Myocyte (in vitro differentiated cells): ENCODE measurements at regions not wholly inside any gene's neighbourhood (a gene's known extent, or its start where the extent isn't known, plus 50 kb on each side); places are given as distances from the start of the nearest gene placed in this dataset.
A peak's percentile ranks its signal among the peaks of the same experiment; 100 is the strongest.

Experiments used
- DNase-seq: peaks from one replicate; pipeline ENCODE4 v3.0.0-alpha.2; 2012; ENCODE audit warnings: low read depth

DNA sequence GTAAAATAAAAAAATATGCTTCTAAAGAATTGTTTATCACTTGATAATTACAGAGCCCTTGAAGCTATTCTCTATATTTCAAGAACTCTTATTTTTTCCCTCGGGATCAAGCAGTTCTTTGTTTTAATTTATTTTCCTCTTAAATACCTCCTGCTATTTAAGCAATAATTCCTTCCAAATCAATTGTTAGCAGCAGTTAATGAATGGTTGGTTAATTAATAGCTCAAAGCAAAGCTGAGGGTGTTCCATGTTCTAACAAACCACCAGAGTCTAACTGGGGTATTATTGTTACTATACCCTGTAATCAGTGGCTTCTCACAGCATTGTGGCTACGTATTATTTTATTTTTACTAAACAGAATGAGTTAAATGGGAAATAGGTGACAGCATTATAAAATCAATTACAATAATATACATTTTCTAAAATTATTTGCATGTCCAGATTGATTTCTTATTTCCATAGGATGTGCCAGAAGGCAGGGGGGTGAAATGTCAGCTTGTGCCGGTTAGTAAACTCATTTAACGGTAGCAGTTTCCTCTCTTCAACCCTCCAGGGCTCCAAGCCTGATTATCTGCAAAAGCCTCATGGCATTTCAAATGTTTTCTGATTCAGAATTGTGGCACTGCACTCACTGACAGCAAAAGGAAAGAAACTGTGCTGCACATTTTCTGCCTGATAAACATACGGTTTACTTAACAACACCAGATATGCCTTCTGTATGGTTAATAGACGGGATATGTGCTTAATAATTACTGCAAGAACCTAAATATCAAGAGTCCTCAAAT, 286.9 kb upstream of the EMCN start:
- no peak for DNase-seq

DNA sequence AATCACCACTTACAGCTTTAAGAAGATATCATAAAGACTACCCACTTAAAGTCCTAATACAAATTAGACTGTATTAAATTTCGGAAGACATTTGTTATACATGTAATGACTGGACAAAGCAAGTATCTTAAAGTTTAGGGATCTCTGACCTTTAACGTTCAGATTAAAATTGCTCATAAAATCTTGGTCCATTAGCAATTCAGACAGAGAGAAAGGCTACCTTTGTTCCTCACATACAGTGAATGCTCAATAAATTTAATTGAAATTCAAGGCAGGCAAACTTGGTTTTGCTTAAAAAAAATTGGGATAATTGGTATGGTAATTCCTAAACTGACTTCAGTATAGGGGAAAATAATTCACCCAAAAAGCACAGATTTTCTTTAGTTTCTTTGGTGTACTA, 285.9 kb upstream of the EMCN start:
- DNase-seq, result no peak

DNA sequence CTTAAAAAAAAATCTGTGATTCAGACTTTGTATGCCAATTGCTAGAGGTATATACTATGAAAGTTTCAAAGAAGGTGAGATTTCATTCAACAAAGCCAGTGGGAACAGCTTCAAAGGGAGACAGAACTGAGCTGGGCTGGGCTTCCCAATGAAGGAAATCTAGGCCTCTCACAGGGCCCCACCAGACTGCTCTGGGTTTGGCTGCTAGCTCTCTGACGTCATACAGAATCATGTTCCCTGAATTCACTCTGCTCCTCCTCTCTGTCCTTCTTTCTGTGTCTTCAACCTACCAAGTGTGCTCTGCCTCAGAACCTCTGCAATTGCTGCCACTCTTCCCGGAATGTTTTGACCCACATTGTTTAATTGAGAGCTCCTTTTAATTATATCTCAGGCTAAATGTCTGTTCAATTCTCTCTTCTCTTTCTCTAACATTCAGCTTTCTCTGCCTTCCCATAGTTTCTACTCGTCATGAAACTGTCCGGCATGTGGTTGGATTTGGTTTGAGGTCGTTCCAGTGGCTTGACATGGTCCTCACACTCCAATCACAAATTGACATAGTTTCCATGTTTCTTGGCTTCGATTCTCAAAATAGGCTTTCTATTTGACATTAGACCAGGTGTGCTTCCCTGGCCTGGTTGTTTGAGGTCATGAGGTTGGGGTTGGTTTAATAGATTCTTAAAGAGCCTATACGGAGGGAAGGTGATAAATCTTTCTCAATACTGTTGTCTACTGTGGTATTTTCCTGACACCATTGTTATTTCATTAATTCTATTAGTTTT, 282.1 kb upstream of the EMCN start:
- peak; percentile 20 for DNase-seq

DNA sequence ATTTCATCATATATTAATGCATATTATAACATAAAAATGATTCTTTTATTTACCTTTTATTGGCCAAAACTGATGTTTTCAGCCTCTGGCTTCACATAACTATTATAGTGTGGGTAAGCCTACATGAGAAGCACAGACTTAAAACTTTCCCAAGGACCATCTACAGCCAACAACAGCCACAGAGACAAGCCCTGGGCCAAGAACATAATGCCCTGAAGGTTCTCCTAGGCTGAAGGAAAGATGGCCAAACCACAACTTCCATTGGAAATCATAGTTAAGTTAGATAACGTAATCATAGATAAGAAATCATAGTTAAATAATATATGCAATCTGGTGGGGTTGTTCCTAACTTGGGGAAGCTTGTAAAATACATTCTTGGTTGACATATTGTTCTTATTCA, 280.0 kb upstream of the EMCN start:
- no peak for DNase-seq

DNA sequence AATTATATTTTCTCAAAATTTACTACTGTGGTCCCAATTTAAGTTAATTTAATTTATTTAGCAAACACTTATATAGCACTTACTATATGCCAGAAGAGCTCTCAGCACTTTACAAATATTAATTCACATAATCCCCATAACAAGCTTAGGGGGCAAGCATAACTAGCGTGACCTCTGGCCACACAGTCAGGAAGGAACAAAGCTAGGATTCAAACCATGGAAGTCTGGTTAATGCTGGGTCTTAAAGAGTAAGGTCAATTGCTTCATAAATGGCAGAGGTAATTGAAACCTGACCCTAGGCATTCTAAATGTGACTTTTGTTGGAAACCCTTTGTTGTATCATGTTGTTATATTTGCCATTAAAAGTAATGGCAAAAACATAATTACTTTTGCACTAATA, 279.5 kb upstream of the EMCN start:
- DNase-seq, result no peak

DNA sequence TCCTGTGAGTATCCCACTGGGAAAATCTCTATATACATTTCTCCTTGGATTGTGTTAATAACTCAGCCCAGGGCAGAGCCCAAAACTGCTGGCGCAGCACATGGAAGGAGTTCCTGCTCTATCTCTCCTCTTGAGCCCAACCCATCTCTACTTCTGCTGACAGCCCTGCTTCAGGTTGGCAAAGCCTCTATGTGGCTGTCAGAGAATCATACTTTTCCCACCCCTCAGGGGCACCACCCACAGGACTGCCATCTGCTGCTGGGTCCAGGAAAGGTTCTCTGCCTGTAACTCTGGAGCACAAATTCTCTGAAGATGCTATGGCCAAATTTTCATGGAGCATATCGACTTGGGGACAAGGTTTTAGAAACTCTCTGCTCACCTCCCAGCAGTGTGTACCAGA, 278.5 kb upstream of the EMCN start:
- DNase-seq, result no peak

DNA sequence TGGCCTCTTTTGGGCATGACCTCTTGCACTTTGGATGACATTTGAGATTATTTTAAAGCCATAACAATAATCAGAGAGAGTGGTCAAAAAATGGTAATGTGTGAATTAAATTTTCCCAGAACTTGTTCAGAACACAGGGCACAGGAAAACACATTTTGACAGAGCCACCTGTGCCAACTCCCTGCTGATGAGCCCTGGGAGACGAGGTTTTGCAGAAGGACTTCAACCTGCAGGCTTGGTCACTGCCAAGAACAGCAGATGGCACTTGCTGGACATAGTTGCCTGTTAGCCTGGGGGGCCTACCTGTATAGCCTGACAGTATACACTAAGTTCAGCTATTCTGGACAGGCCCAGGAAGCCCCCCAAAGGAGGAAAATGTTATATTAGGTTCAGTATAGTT, 277.8 kb upstream of the EMCN start:
- DNase-seq, result no peak

DNA sequence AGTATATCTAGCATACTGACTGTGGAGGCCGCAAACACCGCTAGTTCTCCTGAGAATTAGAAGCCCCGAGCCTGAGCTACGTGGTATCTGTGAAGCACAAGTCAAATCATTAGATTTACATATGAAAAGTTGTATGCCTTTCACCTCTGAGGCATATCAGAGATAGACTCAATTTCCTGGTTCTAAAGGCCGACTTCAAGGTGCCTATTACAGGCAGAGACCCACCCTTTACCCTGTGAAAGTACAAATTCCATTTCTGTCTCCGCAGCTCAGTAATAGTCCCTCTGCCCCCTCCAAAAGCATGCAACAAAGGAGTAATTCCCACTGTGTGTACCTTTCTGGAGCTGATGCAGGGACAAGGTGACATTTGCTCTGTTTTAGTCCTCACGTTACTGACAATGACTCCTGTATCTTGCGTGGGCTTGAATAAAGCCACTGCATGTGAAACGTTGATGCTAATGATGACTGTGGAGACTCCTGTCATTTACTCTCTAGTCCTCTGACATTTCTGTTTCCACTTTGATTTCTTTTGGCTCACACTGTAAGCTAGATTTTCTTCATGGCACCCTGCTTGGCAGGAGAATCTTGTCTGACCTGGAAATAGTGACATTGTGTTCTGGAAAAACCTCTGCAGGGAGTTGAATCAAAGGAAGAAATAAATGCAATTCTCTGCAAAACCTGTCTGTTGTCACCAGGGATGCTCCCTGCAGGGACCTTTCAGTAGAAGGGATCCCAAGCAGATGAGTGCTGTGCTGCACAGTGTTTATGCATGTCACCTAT, 273.2 kb upstream of the EMCN start:
- no peak for DNase-seq

DNA sequence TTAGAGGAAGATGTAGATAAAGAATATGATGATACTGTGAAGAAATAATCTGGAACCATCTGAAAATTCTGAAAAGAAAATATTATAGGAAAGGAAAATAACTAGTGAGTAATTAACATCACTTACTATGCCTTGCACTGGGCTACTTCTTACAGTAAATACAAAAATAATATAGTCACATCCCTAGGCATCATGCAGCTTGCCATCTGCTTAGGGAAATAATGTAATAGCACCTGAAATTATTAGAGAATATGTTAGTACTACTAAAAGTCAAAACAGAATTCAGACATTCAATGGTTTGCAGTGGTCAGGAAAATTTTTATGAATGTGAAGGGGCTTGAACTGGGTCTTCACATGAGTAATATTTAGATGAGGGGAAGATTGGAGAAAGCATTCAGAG, 272.2 kb upstream of the EMCN start:
- no peak for DNase-seq

DNA sequence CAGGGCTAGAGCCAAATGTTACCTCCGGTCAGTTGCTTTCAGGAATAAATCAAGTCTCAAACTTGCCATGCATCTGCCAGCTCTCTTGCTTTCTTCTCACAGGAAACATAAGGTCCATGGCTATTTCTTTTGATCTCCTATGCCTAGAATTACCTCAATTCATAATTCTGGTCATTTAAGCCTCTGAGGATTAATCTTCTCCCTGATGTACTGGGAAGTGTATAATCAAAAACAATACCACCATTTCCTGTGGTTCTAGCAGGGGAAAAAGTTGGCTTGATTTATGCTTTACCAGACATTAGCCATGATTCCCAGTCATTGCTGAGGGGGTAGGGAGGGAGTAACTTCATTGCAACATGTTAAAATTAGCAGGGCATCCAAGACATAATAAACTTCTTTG, 268.7 kb upstream of the EMCN start:
- no peak for DNase-seq

DNA sequence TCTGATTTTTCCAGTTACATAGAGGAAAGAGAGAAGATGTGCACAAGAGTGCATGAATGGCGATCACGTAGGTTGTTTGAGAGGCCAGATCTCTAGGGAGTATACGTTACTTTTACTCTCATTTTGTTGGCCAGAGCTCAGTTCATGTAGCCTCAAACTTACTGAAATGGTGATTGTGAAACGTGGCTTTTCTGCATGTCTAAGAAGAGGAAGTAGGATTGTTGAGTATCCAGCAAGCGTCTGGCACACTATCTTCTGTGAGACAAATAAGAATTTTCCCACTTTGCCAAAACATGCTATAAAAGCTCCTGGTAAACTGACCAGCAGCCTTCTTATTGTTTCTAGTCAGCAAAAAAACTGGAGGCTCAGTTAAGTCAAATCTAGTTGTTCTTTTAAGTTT, 264.5 kb upstream of the EMCN start:
- DNase-seq, result no peak

DNA sequence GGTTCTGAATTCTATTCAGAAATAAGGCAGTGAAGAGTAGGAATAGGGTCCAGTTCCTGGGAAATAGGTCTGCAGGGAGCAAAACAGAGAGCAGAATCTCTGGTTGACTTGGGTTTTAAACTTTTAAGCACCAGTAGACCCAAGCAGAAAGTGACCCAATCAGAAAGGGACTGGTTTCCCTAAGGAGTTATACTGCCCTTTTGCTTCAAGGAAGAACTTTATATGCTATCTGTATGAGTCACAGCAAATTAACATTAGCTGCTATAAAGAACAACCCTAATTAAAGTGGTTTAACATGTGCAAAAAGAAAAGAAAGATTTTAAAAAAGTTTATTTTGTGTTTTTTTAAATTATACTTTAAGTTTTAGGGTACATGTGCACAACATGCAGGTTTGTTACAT, 263.6 kb upstream of the EMCN start:
- DNase-seq, result no peak

DNA sequence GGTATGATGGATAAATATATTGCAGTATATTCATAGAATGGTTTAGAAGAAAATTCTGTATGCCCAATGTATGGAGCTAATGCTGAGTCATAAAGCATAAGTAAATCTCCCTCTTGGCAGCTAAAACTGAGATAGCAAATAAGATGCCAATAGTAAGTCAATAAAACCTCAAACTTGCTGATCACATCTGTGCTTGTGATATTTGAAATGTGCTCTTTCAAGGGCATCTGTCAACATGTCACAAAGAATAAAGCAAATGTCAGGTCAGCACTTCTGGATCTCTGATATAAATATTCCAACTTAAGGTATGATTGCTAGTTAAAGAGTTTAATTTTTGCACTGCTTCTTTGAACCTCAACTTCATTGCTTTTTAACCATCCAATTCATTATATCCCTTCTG, 262.3 kb upstream of the EMCN start:
- no peak for DNase-seq

DNA sequence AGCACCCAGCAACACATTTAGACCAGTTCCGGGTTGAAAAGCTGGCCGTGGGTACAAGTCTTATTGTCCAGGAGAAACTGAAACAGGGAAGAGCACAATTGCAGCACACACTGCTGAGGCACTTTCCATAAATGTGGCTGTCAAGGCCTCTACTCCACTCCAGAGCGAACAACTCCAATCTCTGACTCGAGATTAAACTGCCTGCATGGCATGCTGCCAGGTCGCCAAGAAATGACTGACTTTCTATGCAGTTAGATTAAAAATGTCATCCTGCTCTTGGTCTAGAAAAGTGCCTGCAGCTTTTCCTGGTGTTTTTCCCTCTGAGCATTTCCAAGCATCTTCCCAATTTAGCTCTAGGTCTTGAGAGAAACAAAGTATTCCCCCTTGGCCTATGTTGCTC, 260.6 kb upstream of the EMCN start:
- DNase-seq, result no peak

DNA sequence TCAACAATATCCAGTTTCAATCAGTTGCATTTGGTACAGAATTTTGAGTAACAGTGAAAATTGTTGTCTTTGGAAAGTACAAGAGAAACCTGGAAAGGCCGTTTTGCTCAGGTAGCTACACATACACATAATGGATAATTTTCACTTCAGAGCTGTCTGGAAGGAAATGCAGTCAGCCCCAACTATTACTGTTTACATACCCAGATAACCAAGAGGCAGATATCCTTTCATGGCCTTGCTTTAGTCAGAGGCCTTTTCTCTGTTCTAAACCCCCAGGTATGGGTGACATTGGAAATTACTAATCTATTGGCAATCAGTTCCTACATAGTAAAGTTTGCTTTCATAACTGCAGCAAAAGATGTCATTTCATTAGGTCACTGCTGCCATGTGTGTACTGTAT, 244.9 kb upstream of the EMCN start:
- DNase-seq, result no peak

DNA sequence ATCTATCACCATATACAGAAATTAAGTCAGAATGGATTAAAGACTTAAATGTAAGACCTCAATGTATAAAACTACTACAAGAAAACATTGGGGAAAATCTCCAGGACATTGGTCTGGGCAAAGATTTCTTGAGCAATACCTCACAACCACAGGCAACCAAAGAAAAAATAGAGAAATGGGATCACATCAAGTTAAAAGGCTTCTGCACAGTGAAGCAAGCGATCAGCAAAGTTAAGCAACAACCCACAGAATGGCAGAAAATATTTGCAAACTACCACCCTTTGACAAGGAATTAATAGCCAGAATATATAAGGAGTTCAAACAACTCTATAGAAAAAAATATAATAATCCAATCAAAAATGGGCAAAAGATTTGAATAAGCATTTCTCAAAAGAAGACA, 236.9 kb upstream of the EMCN start:
- DNase-seq, result no peak

DNA sequence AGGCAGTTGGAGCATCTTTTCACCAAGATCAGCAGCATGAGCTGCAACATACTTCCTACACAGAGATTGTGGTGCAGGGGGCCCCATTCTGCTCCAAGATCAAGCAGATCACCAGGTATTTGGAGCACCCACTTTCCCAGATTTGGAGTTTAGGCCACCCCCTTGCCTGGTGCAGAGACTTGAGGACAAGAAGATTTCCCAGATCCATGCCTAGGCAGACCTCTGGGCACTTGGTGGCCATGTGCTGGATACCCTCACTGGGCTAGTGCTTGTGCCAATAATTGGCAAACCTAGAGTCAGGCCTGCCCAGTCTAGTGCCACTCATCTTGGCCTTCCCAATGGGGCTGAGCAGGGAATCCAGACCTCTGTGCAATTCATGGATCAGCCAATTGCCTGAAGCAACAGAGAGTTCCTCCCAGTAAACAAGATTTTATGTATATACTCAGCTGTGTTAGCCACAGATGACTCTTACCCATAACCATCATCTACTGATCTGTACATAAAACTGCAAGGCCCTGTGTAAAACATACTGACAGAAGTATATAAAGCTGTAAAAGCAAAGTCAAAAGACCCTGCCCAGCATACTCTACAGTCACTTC, 228.4 kb upstream of the EMCN start:
- no peak for DNase-seq

DNA sequence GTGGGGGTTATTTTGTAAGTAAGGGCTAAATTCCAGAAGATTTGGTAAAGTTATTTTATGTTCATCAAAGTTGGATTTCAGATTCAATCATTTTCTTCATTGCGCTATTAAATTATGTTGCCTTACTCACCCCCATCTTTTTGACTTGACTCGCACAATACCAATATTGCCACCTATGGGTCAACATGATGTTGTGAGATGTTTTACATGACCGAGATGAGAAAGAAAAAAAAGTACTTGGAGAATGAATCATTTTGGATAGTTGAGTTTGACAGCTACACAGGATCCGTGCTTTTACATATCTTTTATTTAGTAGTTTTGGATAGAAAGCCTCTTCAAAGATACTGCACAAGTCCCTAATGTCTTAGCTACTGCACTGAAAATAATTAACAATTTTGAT, 224.2 kb upstream of the EMCN start:
- peak; percentile 62 for DNase-seq

DNA sequence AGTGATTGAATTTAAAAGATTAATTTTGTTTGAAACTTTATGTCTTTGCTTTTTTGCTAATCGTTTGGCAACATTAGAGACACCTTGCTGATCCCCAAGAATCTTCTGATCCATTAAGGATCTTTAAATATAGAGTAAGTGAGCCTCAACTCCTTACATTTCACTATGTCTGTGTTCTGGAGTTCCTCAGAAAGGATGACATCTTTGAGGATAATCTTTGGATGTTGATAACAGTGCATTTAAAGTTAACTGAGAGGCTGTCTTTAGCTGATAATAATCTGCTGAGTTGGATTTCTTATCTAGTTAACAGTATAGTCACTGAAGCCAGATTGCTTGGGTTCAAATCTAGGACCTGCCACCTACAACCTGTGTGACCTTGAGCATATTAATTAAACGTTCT, 221.6 kb upstream of the EMCN start:
- no peak for DNase-seq

DNA sequence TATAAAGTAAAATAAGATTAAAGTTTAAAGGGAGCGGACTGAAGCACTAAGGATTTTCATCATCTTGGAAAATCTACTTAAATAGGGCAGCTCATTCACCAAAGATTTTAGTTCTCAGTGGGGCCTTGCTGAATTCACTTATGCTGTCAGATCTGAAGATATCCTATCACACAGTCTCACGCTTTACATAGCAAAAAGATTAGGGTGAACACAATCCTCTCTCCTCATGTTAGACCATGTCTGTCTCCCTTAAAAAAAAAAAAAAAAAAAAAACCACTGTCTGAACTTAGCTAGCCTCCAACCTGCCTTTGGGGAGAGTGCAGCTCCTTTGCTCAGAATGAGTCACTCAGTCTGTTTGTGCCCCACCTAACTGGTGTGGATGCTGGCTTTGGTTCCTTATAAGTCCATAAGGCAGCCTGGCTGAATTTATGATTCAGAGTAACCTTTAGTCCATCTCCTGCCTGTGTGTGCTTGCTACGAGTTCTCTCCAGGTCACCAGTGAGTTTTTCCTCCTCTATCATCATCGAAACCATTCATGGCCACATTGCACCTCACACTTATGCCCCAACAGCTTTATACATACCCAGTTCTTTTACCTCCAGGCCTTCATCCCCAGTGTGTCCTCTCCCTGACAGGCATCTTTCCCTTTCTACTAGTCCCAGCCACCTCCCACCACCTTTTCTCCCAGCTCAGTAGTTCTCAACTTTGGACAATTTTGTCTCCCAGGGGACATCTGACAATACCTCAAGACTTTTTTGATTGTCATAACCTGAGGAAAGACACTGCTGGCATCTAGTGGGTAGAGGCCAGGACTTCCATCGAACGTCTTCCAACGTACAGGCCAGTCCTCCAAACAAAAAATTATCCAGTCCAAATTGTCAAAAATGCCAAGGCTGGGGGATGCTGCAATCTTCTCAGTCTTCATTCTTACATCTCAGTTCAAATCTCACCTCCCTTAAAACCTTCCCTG, 220.7 kb upstream of the EMCN start:
- peak; percentile 82 for DNase-seq
